ENCODE measurements at regions not wholly inside any gene's neighbourhood (a gene's known extent, or its start where the extent isn't known, plus 50 kb on each side); places are given as distances from the start of the nearest gene placed in this dataset.

- Histone ChIP-seq H3K4me2 (ENCODE audit: low read length) (peak overlapping the region; percentile 18), H3K9me3 (ENCODE audit: control insufficient read depth, insufficient read depth, low read length) (no peaks in the 10 kb centered on the region), H3K27ac (ENCODE audit: low read depth, low read length) (no peak overlapping the region), H3F3A (ENCODE audit: control insufficient read depth, insufficient read depth) (no peaks in the 10 kb centered on the region), H3K79me2 (ENCODE audit: control insufficient read depth, low read length) (no peaks in the 10 kb centered on the region), H3K36me3 (ENCODE audit: control insufficient read depth, low read length) (no peaks in the 10 kb centered on the region), H3K9me2 (replicated peaks; ENCODE audit: control insufficient read depth, low read length) (no peaks in the 10 kb centered on the region), H3K4me3 (ENCODE audit: low read length) (no peak overlapping the region), H4K20me1 (ENCODE audit: control insufficient read depth, insufficient read depth, low read depth, low read length) (no peaks in the 10 kb centered on the region), H3K4me1 (ENCODE audit: control insufficient read depth, low read length) (peaks cover 21% of the 10 kb centered on the region), H3K27me3 (ENCODE audit: control insufficient read depth, low read length) (no peaks in the 10 kb centered on the region)
- no peak for TF ChIP-seq EZH2phosphoT487 (IDR thresholded peaks at IDR 0.05; ENCODE audit: borderline replicate concordance, low read length)
- TF ChIP-seq CTCF (IDR thresholded peaks at IDR 0.05; ENCODE audit: low read depth, low read length, poor library complexity, severe bottlenecking), result no peak
Observed at GRCh38 chr11:128298271-128298670, 289.1 kb downstream of the ETS1 start.

GRCh38 chr11:128297805-128298204 lies 289.6 kb downstream of the ETS1 start:
- Histone ChIP-seq H3K4me1 (ENCODE audit: control insufficient read depth, low read length) (peaks cover 23% of the 10 kb centered on the region), H4K20me1 (ENCODE audit: control insufficient read depth, insufficient read depth, low read depth, low read length) (no peaks in the 10 kb centered on the region), H3K27me3 (ENCODE audit: control insufficient read depth, low read length) (no peaks in the 10 kb centered on the region), H3K9me3 (ENCODE audit: control insufficient read depth, insufficient read depth, low read length) (no peaks in the 10 kb centered on the region), H3K4me2 (ENCODE audit: low read length) (peak overlapping the region; percentile 18), H3K79me2 (ENCODE audit: control insufficient read depth, low read length) (no peaks in the 10 kb centered on the region), H3K4me3 (ENCODE audit: low read length) (no peak overlapping the region), H3F3A (ENCODE audit: control insufficient read depth, insufficient read depth) (no peaks in the 10 kb centered on the region), H3K27ac (ENCODE audit: low read depth, low read length) (no peak overlapping the region), H3K36me3 (ENCODE audit: control insufficient read depth, low read length) (no peaks in the 10 kb centered on the region), H3K9me2 (replicated peaks; ENCODE audit: control insufficient read depth, low read length) (no peaks in the 10 kb centered on the region)
- TF ChIP-seq CTCF (IDR thresholded peaks at IDR 0.05; ENCODE audit: low read depth, low read length, poor library complexity, severe bottlenecking) (no peak), EZH2phosphoT487 (IDR thresholded peaks at IDR 0.05; ENCODE audit: borderline replicate concordance, low read length) (no peak)

GRCh38 chr11:128297091-128297651 lies 290.2 kb downstream of the ETS1 start:
- no peaks in the 10 kb centered on the region for H3K9me2 ChIP-seq (replicated peaks; ENCODE audit: control insufficient read depth, low read length)
- H3K27ac ChIP-seq (ENCODE audit: low read depth, low read length), result no peak overlapping the region
- no peaks in the 10 kb centered on the region for H3K9me3 ChIP-seq (ENCODE audit: control insufficient read depth, insufficient read depth, low read length)
- no peaks in the 10 kb centered on the region for H3F3A ChIP-seq (ENCODE audit: control insufficient read depth, insufficient read depth)
- H3K4me2 ChIP-seq (ENCODE audit: low read length), result 0 out of 2 replicates have a peak overlapping the region, but pooled peaks have one; percentile 18
- peaks cover 29% of the 10 kb centered on the region for H3K4me1 ChIP-seq (ENCODE audit: control insufficient read depth, low read length)
- no peak overlapping the region for H3K4me3 ChIP-seq (ENCODE audit: low read length)
- no peaks in the 10 kb centered on the region for H4K20me1 ChIP-seq (ENCODE audit: control insufficient read depth, insufficient read depth, low read depth, low read length)
- TF ChIP-seq EZH2phosphoT487 (IDR thresholded peaks at IDR 0.05; ENCODE audit: borderline replicate concordance, low read length) (no peak), CTCF (IDR thresholded peaks at IDR 0.05; ENCODE audit: low read depth, low read length, poor library complexity, severe bottlenecking) (no peak)
- no peaks in the 10 kb centered on the region for H3K36me3 ChIP-seq (ENCODE audit: control insufficient read depth, low read length)
- H3K79me2 ChIP-seq (ENCODE audit: control insufficient read depth, low read length), result no peaks in the 10 kb centered on the region
- no peaks in the 10 kb centered on the region for H3K27me3 ChIP-seq (ENCODE audit: control insufficient read depth, low read length)

All from DOHH2 (cell line).